AG04450 (cell line): ENCODE measurements at regions not wholly inside any gene's neighbourhood (a gene's known extent, or its start where the extent isn't known, plus 50 kb on each side); places are given as distances from the start of the nearest gene placed in this dataset.

Source experiments
- CTCF ChIA-PET: fragments of 300-600, 350-600 bp; formaldehyde crosslinking; extraction: SDS; loops from one replicate; lab custom pipeline; 2022; ENCODE audit warnings: antibody characterized with exemption, inconsistent platforms; lab: Charles Lee
- POLR2A ChIA-PET: fragments of 350-600 bp; formaldehyde crosslinking; extraction: SDS; loops from one replicate; lab custom pipeline; 2021; ENCODE audit warnings: antibody characterized with exemption, inconsistent platforms; lab: Yijun Ruan, JAX
- DNase-seq: peaks from one replicate; pipeline ENCODE4 v3.0.0-alpha.2; 2011; ENCODE audit warnings: low read depth, low spot score
- H3K27ac ChIP-seq: one replicate; pipeline ENCODE4 v1.5.1; 2012; ENCODE audit warnings: low read depth, low read length, control low read depth
- H3K27me3 ChIP-seq: one replicate; pipeline ENCODE4 v1.6.0; 2012; ENCODE audit warnings: low read length; ENCODE audit not compliant: control insufficient read depth, insufficient read depth
- H3K4me3 ChIP-seq: 2 replicates; pipeline ENCODE4 v1.5.1; 2011; ENCODE audit warnings: mild to moderate bottlenecking, low read depth, low read length, control low read depth
- H3K9me3 ChIP-seq: 2 replicates; pipeline ENCODE4 v1.5.1; 2012; ENCODE audit warnings: low read length; ENCODE audit not compliant: control insufficient read depth, insufficient read depth
- TF ChIP-seq, protein P1 (sequence below): IDR thresholded peaks from 2 replicates; pipeline ENCODE4 v1.5.1; 2011; ENCODE audit warnings: low read depth, low read length, control low read depth, inconsistent platforms

DNA sequence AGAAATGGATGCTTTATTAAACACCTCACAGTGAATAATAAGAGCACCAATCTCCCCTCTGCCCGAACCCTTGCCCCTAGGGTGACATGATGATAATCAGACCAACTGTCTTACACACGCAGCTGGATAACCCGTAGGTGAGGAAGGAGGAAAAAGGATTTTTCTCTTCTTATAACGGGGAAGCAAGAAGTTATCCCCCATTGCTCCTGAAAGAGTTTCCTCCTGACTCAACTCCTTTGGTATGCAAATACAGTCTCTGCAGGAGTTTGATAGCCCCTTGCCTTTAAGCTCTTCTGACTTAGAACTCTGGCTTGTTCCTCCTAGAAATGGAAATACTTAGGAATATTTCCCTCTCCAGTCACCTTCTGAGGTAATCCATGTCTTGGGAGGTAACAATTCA, 455.8 kb downstream of the TMEM135 start:
- H3K27ac ChIP-seq: no peak overlapping the region
- H3K9me3 ChIP-seq: no peaks in the 10 kb centered on the region
- ChIA-PET CTCF (no interaction called here), POLR2A (no interaction called here)
- no peaks in the 10 kb centered on the region for H3K27me3 ChIP-seq
- TF ChIP-seq, protein P1, sequence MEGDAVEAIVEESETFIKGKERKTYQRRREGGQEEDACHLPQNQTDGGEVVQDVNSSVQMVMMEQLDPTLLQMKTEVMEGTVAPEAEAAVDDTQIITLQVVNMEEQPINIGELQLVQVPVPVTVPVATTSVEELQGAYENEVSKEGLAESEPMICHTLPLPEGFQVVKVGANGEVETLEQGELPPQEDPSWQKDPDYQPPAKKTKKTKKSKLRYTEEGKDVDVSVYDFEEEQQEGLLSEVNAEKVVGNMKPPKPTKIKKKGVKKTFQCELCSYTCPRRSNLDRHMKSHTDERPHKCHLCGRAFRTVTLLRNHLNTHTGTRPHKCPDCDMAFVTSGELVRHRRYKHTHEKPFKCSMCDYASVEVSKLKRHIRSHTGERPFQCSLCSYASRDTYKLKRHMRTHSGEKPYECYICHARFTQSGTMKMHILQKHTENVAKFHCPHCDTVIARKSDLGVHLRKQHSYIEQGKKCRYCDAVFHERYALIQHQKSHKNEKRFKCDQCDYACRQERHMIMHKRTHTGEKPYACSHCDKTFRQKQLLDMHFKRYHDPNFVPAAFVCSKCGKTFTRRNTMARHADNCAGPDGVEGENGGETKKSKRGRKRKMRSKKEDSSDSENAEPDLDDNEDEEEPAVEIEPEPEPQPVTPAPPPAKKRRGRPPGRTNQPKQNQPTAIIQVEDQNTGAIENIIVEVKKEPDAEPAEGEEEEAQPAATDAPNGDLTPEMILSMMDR: no peak
- DNase-seq: no peak
- no peak overlapping the region for H3K4me3 ChIP-seq

- CTCF ChIA-PET: no interaction called here
- no peak for DNase-seq
- Histone ChIP-seq H3K27ac (no peak overlapping the region), H3K4me3 (no peak overlapping the region), H3K27me3 (no peaks in the 10 kb centered on the region), H3K9me3 (no peaks in the 10 kb centered on the region)
- TF ChIP-seq, protein P1: no peak
- POLR2A ChIA-PET: no interaction called here
Measured at GRCh38 chr11:87491381-87491780, 453.6 kb downstream of the TMEM135 start.

GRCh38 chr11:87490671-87491070, 452.9 kb downstream of the TMEM135 start:
- no peak overlapping the region for H3K27ac ChIP-seq
- H3K27me3 ChIP-seq: no peaks in the 10 kb centered on the region
- DNase-seq: no peak
- ChIA-PET POLR2A (interaction anchor here (0.6 kb wide), 1 partner anchor 202 kb away, joined by 3 read pairs; no protein-coding TSS in a partner anchor), CTCF (no interaction called here)
- TF ChIP-seq, protein P1: no peak
- H3K9me3 ChIP-seq: no peaks in the 10 kb centered on the region
- H3K4me3 ChIP-seq: no peak overlapping the region

GRCh38 chr11:87484566-87484965, 446.8 kb downstream of the TMEM135 start:
- DNase-seq: no peak
- Histone ChIP-seq H3K4me3 (no peak overlapping the region), H3K9me3 (no peaks in the 10 kb centered on the region), H3K27ac (no peak overlapping the region), H3K27me3 (no peaks in the 10 kb centered on the region)
- POLR2A ChIA-PET: no interaction called here
- CTCF ChIA-PET: interaction anchor here (1.1 kb wide), 1 partner anchor 238 kb away, joined by 3 read pairs; no protein-coding TSS in a partner anchor
- TF ChIP-seq, protein P1: no peak

DNA sequence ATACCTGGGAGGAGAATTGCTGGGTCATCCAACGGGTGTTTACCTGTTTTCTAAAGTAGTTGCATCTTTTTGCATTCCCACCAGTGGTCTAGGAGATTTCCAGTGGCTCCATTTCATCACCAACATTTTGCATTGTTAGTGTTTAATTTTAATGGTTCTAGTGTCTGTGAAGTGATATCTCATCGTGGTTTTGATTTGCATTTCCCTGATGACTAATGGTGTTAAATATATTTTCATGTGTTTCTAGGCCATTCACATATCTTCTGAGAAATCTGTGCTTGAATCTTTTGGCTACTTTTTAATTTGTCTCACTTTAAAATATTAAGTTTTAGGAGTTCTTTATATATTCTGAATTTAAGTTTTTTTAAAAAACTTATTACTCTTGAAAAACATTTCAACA, 439.6 kb downstream of the TMEM135 start:
- ChIA-PET CTCF (no interaction called here), POLR2A (no interaction called here)
- Histone ChIP-seq H3K27me3 (no peaks in the 10 kb centered on the region), H3K9me3 (no peaks in the 10 kb centered on the region), H3K4me3 (no peak overlapping the region), H3K27ac (no peak overlapping the region)
- TF ChIP-seq, protein P1: no peak
- no peak for DNase-seq
